Breast epithelium (tissue), 3 donors: ENCODE measurements at regions not wholly inside any gene's neighbourhood (a gene's known extent, or its start where the extent isn't known, plus 50 kb on each side); places are given as distances from the start of the nearest gene placed in this dataset.
"Not testable (repeated sequence)": the region's sequence is repeated elsewhere in the genome, so short reads cannot be mapped to it uniquely, and the experiment has no call there.

Experiments used
- POLR2A ChIP-seq: fragments of 450-650 bp; IDR thresholded peaks from one replicate; pipeline ENCODE4 v1.6.1; 2016; ENCODE audit warnings: antibody characterized with exemption, mild to moderate bottlenecking, moderate library complexity
- POLR2AphosphoS5 ChIP-seq, 3 donors: sonication (generic); formaldehyde crosslinking; IDR thresholded peaks; one replicate each; pipeline ENCODE4 v1.6.1; 2017; ENCODE audit warnings: antibody characterized with exemption in 3 of 3
- TF ChIP-seq, protein P1 (sequence below), 3 donors: fragments of 450-650 bp; IDR thresholded peaks; one replicate each; pipeline ENCODE4 v1.5.1; 2016 to 2017; ENCODE audit warnings: antibody characterized with exemption in 3 of 3, mild to moderate bottlenecking in 3 of 3, moderate library complexity in 3 of 3

DNA sequence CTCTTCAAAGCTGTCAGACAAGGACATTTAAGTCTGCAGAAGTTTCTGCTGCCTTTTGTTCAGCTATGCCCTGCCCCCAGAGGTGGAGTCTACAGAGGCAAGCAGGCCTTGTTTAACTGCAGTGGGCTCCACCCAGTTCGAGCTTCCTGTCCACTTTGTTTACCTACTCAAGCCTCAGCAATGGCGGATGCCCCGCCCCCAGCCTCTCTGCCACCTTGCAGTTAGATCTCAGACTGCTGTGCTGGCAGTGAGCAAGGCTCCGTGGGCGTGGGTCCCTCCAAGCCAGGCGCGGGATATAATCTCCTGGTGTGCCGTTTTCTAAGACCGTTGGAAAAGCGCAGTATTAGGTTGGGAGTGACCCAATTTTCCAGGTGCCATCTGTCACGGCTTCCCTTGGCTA, 144.5 kb upstream of the GOT2 start:
- not testable (repeated sequence) for TF ChIP-seq POLR2A; POLR2AphosphoS5 (IDR thresholded peaks at IDR 0.05)
- TF ChIP-seq, protein P1, sequence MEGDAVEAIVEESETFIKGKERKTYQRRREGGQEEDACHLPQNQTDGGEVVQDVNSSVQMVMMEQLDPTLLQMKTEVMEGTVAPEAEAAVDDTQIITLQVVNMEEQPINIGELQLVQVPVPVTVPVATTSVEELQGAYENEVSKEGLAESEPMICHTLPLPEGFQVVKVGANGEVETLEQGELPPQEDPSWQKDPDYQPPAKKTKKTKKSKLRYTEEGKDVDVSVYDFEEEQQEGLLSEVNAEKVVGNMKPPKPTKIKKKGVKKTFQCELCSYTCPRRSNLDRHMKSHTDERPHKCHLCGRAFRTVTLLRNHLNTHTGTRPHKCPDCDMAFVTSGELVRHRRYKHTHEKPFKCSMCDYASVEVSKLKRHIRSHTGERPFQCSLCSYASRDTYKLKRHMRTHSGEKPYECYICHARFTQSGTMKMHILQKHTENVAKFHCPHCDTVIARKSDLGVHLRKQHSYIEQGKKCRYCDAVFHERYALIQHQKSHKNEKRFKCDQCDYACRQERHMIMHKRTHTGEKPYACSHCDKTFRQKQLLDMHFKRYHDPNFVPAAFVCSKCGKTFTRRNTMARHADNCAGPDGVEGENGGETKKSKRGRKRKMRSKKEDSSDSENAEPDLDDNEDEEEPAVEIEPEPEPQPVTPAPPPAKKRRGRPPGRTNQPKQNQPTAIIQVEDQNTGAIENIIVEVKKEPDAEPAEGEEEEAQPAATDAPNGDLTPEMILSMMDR (IDR thresholded peaks at IDR 0.05): not testable (repeated sequence)
